ENCODE measurements at regions not wholly inside any gene's neighbourhood (a gene's known extent, or its start where the extent isn't known, plus 50 kb on each side); places are given as distances from the start of the nearest gene placed in this dataset.

- DNase-seq (ENCODE audit: low read depth in 4 of 4, low spot score in 3 of 4): no peak
Measured at GRCh38 chr1:106756752-106757151, 299.7 kb upstream of the PRMT6 start.

DNA sequence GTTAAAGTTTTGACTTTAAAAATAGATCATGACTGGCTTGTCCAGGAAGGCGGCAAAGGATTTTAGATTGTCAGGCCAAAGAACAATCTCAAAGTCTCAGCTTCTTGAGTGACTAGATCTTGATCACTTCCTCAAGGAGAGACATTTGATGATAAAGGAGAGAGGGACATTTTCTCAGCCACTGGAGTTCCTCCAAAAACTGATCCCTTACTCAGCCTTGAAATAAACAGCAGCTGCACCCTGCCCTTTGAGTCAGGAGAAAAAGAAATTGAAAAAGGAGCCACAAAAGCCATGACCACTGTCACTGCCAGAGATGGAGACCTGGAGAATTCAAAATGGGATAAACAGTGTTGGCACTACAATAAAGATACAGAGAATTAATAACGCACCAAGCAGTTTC, 288.4 kb upstream of the PRMT6 start:
- no peak for DNase-seq (ENCODE audit: low read depth in 4 of 4, low spot score in 3 of 4)

DNA sequence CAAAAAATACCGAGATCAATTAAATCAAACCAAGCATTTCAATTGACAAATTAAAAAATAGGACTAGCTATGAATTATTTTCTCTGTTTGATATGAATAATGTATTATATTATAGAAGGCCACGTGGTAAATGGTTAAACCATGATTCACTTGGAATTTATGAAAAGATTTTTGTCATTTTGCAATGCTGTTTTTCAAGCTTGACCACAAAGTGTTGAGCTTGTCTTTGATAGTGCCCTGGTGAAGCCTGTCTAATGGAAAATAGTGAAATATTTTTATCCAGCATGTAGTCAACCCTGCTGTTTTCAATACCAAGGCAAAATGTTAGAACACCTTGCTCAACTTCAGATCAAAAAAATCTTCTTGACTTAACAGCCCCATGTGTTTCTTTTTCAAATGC, 288.0 kb upstream of the PRMT6 start:
- DNase-seq (ENCODE audit: low read depth in 4 of 4, low spot score in 3 of 4): no peak

DNA sequence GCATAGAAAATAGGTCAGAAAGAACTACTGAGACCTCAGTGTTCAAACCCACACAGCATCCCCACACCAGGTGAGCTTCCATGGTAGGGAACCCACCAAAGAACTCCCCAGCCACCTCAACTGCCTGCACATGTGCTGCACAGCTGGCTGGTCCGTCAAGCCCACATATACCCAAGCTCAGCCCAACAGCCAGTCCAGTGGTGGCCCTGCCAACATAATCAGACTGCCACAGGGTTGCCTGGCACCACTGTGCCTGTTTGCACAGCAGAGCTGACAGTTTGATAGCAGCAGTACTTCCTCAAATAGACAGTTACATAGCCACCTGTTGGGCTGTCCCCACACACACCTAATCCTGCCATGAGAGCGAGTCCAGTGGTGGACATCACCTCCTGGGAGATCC, 283.3 kb upstream of the PRMT6 start:
- no peak for DNase-seq (ENCODE audit: low read depth in 4 of 4, low spot score in 3 of 4)

DNA sequence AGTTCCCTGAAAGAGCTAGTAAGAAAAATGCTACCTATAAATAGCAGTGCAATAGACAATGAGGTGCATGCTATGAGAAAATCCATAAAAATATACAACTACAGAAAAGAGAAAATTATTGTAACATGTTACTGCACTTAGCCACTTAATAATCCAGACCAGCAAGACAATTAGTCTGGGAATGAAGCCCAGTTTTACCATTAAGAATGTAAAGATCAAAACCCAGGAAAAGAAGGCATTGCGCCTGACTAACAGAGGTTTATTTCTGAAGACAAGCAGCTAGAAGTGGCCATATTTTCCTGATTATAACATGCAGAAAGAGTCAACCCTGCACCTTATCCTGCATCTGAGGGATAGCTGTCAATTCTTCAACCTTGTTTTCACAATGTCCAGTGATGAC, 276.4 kb upstream of the PRMT6 start:
- DNase-seq (ENCODE audit: low read depth in 4 of 4, low spot score in 3 of 4): no peak

GRCh38 chr1:106780806-106781569, 275.5 kb upstream of the PRMT6 start:
- DNase-seq (ENCODE audit: low read depth in 4 of 4, low spot score in 3 of 4): no peak

- DNase-seq (ENCODE audit: low read depth in 4 of 4, low spot score in 3 of 4): no peak
Measured at GRCh38 chr1:106785176-106785575, 271.3 kb upstream of the PRMT6 start.

- DNase-seq (ENCODE audit: low read depth in 4 of 4, low spot score in 3 of 4): no peak
Measured at GRCh38 chr1:106787520-106787919, 269.0 kb upstream of the PRMT6 start.

DNA sequence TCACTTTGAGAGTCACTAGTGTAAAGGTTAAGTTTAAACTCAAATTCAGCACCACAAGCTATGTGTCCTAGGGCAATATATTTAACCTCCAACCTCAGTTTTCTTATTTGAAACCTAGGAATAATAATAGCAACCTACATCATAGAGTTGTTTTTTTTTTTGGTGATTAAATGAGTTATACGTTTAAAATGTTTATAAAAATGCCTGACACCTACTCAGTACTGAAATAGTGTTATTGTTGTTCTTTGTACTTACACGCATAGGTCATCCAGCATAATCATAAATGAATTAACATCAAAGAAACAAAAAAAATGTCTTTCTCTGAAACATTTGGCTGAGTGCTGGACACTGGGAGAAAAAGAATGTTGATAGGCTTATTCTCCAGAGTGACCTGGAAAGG, 266.8 kb upstream of the PRMT6 start:
- no peak for DNase-seq (ENCODE audit: low read depth in 4 of 4, low spot score in 3 of 4)

GRCh38 chr1:106791041-106791440, 265.4 kb upstream of the PRMT6 start:
- no peak for DNase-seq (ENCODE audit: low read depth in 4 of 4, low spot score in 3 of 4)

DNA sequence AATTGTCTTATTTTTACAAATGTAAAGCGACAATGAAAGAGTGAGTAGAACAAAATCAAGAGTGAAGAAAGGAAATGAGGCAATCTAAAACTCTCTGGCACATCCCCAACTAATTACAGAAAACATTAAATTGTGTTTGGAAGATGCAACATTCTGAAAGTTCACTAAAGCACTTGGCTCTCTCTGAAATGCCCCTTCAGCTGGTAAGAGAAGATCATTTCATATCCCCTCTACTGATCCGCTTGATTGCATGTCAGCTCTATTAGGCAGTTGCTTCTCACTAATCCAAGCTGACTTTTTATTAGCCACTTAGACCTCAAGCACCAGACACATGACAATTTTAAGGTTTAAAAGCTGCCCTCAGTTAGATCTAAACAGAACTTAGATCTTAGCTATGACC, 262.8 kb upstream of the PRMT6 start:
- no peak for DNase-seq (ENCODE audit: low read depth in 4 of 4, low spot score in 3 of 4)

DNA sequence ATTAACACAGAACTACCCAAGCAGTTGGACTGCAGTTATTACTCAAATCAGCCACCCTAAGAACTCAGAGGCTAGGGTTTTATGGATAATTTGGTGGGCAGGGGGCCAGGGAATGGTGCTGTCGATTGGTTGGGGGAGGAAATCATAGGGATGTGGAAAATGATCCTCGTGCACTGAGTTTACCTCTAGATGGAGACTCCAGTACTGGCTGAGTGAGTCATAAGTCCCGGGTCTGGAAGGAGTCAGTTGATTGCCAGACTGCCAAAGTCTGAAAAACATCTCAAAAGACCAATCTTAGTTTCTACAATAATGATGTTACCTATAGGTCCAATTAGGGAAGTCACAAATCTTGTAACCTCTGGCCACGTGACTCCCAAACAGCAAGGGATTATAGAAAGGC, 257.5 kb upstream of the PRMT6 start:
- no peak for DNase-seq (ENCODE audit: low read depth in 4 of 4, low spot score in 3 of 4)

DNA sequence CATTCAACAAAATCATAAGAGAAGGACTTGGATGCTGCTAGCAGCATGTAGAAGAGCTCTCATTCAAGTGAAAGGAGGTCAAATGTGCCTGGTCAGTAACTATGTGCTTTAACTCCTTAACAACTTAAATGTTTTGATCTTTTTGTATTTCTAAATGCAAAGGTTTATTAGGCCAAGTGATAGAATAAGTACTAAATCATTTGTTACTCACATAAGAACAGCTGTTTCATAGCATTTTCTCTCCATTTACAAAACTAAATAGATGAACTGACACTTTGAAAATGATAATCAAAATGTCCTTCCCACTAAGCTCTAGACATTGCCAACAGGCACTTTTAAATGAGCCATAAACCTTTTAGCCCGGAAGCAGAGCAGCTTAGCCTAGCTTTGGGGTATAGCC, 254.3 kb upstream of the PRMT6 start:
- no peak for DNase-seq (ENCODE audit: low read depth in 4 of 4, low spot score in 3 of 4)

- no peak for DNase-seq (ENCODE audit: low read depth in 4 of 4, low spot score in 3 of 4)
Measured at GRCh38 chr1:106814418-106814817, 242.1 kb upstream of the PRMT6 start.

GRCh38 chr1:106817575-106817974, 238.9 kb upstream of the PRMT6 start:
- DNase-seq (ENCODE audit: low read depth in 4 of 4, low spot score in 3 of 4): no peak

- DNase-seq (ENCODE audit: low read depth in 4 of 4, low spot score in 3 of 4): no peak
Measured at GRCh38 chr1:106831511-106831910, 225.0 kb upstream of the PRMT6 start.

DNA sequence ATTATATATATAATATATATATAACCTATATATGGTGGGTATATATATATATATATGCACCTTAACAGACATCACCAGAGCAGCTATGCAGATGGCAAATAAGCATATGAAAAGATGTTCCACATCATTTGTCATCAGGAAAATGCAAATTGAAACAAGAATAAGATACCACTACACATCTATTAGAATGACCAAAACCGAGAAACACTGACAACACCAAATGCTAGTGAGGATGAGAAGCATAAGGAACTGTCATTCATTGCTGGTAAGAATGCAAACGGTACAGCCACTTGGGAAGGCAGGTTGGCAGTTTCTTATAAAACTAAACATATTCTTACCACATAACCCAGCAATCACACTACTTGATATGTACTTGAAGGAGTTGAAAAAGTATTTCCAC, 219.8 kb upstream of the PRMT6 start:
- DNase-seq (ENCODE audit: low read depth in 4 of 4, low spot score in 3 of 4): no peak

- DNase-seq (ENCODE audit: low read depth in 4 of 4, low spot score in 3 of 4): no peak
Measured at GRCh38 chr1:106843518-106843917, 213.0 kb upstream of the PRMT6 start.

- DNase-seq (ENCODE audit: low read depth in 4 of 4, low spot score in 3 of 4): no peak
Measured at GRCh38 chr1:106846656-106847055, 209.8 kb upstream of the PRMT6 start.

DNA sequence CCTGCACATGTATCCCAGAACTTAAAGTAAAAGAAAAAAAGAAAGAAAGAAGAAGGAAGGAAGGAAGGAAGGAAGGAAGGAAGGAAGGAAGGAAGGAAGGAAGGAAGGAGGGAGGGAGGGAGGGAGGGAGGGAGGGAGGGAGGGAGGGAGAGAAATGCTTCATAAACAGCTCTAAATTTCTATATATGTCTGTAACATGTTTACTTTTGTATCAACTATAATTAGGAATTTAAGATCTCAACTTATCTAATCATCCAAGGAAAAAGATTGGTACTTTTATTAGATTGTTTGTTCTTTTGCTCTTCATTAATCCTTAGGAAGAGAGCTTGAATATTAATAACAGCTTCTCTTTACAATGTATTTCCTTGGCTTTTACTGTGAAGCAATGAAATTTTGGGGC, 195.4 kb upstream of the PRMT6 start:
- no peak for DNase-seq (ENCODE audit: low read depth in 4 of 4, low spot score in 3 of 4)

- no peak for DNase-seq (ENCODE audit: low read depth in 4 of 4, low spot score in 3 of 4)
Measured at GRCh38 chr1:106868828-106869227, 187.6 kb upstream of the PRMT6 start.

DNA sequence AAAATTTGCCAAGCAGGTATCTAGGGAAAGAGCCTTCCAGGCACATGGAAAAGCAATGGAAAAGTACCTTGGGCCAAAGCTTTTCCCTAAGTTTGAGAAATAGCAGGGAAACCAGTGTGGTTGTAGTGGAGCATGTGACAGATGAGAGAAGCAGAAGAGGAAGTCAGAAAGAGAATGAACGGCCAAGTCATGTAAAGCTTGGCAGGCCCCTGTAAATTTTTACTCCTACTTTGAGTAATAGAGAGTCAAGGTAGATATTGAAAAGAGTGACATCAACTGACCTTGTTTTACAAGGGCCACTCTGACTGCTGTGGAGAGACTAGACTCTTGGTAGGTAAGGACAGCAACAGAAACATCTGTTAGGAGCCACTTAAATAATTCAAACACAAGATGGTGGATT, 180.9 kb upstream of the PRMT6 start:
- no peak for DNase-seq (ENCODE audit: low read depth in 4 of 4, low spot score in 3 of 4)

DNA sequence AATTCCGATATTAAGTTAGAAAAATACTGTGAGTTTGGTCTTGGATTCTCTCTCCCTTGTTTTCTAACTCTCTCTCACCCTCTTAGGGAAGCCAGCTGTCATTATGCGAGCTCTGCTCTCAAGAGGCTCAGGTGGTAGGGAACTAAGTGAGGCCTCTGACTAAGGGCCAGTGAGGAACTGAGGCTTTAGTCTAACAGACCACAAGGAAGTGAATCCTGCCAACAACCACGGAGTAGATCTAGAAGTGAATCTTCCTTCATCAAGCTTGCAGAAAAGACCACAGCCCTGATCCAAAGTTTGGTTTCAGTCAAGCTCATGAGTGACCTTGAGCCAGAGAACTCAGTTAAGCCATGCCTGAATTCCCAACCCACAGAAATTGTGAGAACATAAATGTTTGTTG, 180.1 kb upstream of the PRMT6 start:
- DNase-seq (ENCODE audit: low read depth in 4 of 4, low spot score in 3 of 4): no peak

Data from left renal pelvis (tissue), 4 donors.